ENCODE measurements at regions not wholly inside any gene's neighbourhood (a gene's known extent, or its start where the extent isn't known, plus 50 kb on each side); places are given as distances from the start of the nearest gene placed in this dataset.

DNA sequence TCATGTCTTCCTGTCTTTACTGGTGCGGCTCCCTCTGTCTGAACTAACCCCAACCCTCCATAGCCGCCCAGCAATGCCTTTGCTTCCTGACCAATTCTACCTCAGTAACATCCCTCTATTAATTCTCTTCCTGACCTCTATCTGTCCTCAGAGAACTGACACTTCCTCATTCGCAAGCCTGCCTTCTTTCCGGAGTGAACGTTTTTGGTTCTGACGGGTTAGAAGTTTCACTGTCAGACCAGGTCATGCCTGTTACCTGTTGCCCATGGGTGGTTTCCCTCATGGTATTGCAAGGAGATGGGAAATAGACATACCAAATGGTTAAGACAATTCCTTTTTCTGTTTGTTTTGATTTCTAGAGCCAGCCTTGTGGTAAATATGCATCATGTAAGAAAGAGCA lies 453.4 kb upstream of the SLC14A2 start:
- DNase-seq: peak in 2 of 3 donors; percentile 29 to 44
- no peaks in the 10 kb centered on the region for H3K27me3 ChIP-seq (replicated peaks in 2 of 5; ENCODE audit: control insufficient read depth in 4 of 5, insufficient read depth in 5 of 5, low read length in 4 of 5)
- H3K36me3 ChIP-seq (ENCODE audit: control insufficient read depth in 4 of 4, insufficient read depth in 4 of 4, low read length in 3 of 4): no peaks in the 10 kb centered on the region
- 80% methylated on average over 2 of the region's 6 CpGs for WGBS (ENCODE audit: insufficient coverage)
- CTCF ChIA-PET: no interaction called here
- no peak overlapping the region for H3K4me3 ChIP-seq (ENCODE audit: control insufficient read depth in 1 of 7, extremely low read depth in 1 of 7, insufficient read depth in 4 of 7, low read depth in 2 of 7, low read length in 6 of 7)
- POLR2A ChIA-PET: no interaction called here
- H3K27ac ChIP-seq (ENCODE audit: insufficient read depth in 1 of 2, low read depth in 1 of 2, low read length in 2 of 2, poor library complexity in 1 of 2, severe bottlenecking in 2 of 2): no peak overlapping the region
- H3K9me3 ChIP-seq (ENCODE audit: control extremely low read depth in 1 of 5, control insufficient read depth in 4 of 5, insufficient read depth in 2 of 5, low read depth in 1 of 5, low read length in 4 of 5): no peaks in the 10 kb centered on the region
- H3K4me1 ChIP-seq (ENCODE audit: control extremely low read depth in 1 of 4, control insufficient read depth in 4 of 4, insufficient read depth in 4 of 4, low read length in 3 of 4): peaks cover 2 to 5% (median 3%) of the 10 kb centered on the region in 4 experiments

DNA sequence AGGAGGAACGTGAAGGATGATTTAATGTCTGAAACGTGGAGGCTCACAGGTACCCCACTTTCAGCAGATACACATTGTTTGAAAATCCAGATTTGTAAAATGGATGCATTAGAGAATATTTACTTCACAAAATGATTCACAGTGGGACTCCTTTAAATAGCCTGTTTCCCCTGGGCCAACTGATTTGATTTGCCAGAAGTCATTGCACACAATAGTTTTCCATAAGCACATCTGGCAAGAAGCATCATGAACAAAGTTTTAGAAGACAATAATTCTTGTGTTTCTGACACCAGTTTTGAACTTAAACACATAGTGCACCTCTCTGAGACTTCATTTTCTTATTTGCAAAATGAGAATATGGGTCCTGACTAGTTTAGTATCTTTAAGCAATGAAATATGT lies 451.4 kb upstream of the SLC14A2 start:
- Histone ChIP-seq H3K4me3 (ENCODE audit: control insufficient read depth in 1 of 7, extremely low read depth in 1 of 7, insufficient read depth in 4 of 7, low read depth in 2 of 7, low read length in 6 of 7) (no peak overlapping the region), H3K9me3 (ENCODE audit: control extremely low read depth in 1 of 5, control insufficient read depth in 4 of 5, insufficient read depth in 2 of 5, low read depth in 1 of 5, low read length in 4 of 5) (no peaks in the 10 kb centered on the region), H3K36me3 (ENCODE audit: control insufficient read depth in 4 of 4, insufficient read depth in 4 of 4, low read length in 3 of 4) (no peaks in the 10 kb centered on the region), H3K27me3 (replicated peaks in 2 of 5; ENCODE audit: control insufficient read depth in 4 of 5, insufficient read depth in 5 of 5, low read length in 4 of 5) (no peaks in the 10 kb centered on the region), H3K4me1 (ENCODE audit: control extremely low read depth in 1 of 4, control insufficient read depth in 4 of 4, insufficient read depth in 4 of 4, low read length in 3 of 4) (peaks cover 2 to 5% (median 3%) of the 10 kb centered on the region in 4 experiments), H3K27ac (ENCODE audit: insufficient read depth in 1 of 2, low read depth in 1 of 2, low read length in 2 of 2, poor library complexity in 1 of 2, severe bottlenecking in 2 of 2) (no peak overlapping the region)
- no CpG with 5 or more reads among the region's 2 CpGs for WGBS (ENCODE audit: insufficient coverage)
- no peak for DNase-seq
- ChIA-PET POLR2A (no interaction called here), CTCF (no interaction called here)

DNA sequence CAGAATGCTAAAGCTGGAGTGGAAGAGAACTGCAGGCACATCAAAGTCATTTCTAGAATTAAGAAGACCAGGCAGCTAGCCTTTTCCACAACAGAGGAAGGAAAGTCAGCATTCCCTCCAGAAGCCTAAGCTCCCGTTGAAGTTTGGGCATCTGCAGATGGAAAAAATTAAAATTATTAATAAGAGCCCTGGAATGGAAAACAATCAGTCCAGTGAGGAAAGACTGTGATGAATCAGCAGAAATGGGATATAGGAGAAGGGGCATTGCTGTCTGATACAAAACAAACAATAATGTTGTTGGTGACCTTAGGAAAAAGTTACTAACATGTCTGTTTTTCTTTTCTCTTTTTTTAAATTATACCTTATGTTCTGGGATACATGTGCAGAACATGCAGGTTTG lies 450.7 kb upstream of the SLC14A2 start:
- Histone ChIP-seq H3K9me3 (ENCODE audit: control extremely low read depth in 1 of 5, control insufficient read depth in 4 of 5, insufficient read depth in 2 of 5, low read depth in 1 of 5, low read length in 4 of 5) (no peaks in the 10 kb centered on the region), H3K36me3 (ENCODE audit: control insufficient read depth in 4 of 4, insufficient read depth in 4 of 4, low read length in 3 of 4) (no peaks in the 10 kb centered on the region), H3K27me3 (replicated peaks in 2 of 5; ENCODE audit: control insufficient read depth in 4 of 5, insufficient read depth in 5 of 5, low read length in 4 of 5) (no peaks in the 10 kb centered on the region), H3K4me1 (ENCODE audit: control extremely low read depth in 1 of 4, control insufficient read depth in 4 of 4, insufficient read depth in 4 of 4, low read length in 3 of 4) (peaks cover 2 to 5% (median 3%) of the 10 kb centered on the region in 4 experiments), H3K4me3 (ENCODE audit: control insufficient read depth in 1 of 7, extremely low read depth in 1 of 7, insufficient read depth in 4 of 7, low read depth in 2 of 7, low read length in 6 of 7) (no peak overlapping the region), H3K27ac (ENCODE audit: insufficient read depth in 1 of 2, low read depth in 1 of 2, low read length in 2 of 2, poor library complexity in 1 of 2, severe bottlenecking in 2 of 2) (no peak overlapping the region)
- ChIA-PET CTCF (interaction anchor here (0.7 kb wide), 1 partner anchor 43 kb away, joined by 3 read pairs; no protein-coding TSS in a partner anchor), POLR2A (no interaction called here)
- WGBS (ENCODE audit: insufficient coverage): no CpG with 5 or more reads among the region's 1 CpG
- DNase-seq: no peak

DNA sequence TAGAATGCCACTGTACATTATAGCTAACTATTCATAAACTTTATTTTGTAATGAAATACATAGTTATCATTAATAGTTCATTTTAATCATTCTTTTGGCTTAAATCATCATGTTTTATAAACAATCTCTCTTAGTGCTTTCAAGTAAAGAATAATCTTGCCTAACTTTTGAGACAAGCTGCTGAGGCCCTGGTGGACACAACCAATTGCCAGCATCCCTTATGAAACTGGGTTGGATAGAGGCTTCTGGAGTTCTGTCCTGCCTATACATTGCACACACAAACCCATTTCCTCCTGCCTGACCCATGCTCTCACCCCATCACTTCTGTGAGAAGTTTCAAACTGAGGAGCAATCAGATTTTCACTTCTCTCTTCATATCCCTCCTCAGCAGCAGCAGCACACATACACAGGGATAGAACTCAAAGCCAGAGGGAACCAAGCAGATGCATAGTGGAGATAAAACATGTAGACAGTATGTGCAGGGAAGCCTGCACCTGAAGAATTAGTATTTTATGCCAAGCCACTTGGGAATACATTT lies 450.0 kb upstream of the SLC14A2 start:
- peaks cover 2 to 5% (median 3%) of the 10 kb centered on the region in 4 experiments for H3K4me1 ChIP-seq (ENCODE audit: control extremely low read depth in 1 of 4, control insufficient read depth in 4 of 4, insufficient read depth in 4 of 4, low read length in 3 of 4)
- H3K4me3 ChIP-seq (ENCODE audit: control insufficient read depth in 1 of 7, extremely low read depth in 1 of 7, insufficient read depth in 4 of 7, low read depth in 2 of 7, low read length in 6 of 7): no peak overlapping the region
- CTCF ChIA-PET: no interaction called here
- no peak for DNase-seq
- no peaks in the 10 kb centered on the region for H3K9me3 ChIP-seq (ENCODE audit: control extremely low read depth in 1 of 5, control insufficient read depth in 4 of 5, insufficient read depth in 2 of 5, low read depth in 1 of 5, low read length in 4 of 5)
- POLR2A ChIA-PET: no interaction called here
- H3K36me3 ChIP-seq (ENCODE audit: control insufficient read depth in 4 of 4, insufficient read depth in 4 of 4, low read length in 3 of 4): no peaks in the 10 kb centered on the region
- no peaks in the 10 kb centered on the region for H3K27me3 ChIP-seq (replicated peaks in 2 of 5; ENCODE audit: control insufficient read depth in 4 of 5, insufficient read depth in 5 of 5, low read length in 4 of 5)
- H3K27ac ChIP-seq (ENCODE audit: insufficient read depth in 1 of 2, low read depth in 1 of 2, low read length in 2 of 2, poor library complexity in 1 of 2, severe bottlenecking in 2 of 2): no peak overlapping the region

GRCh38 chr18:45165871-45166270 lies 449.4 kb upstream of the SLC14A2 start:
- ChIA-PET POLR2A (no interaction called here), CTCF (no interaction called here)
- WGBS (ENCODE audit: insufficient coverage): 92% methylated on average over 2 of the region's 3 CpGs

DNA sequence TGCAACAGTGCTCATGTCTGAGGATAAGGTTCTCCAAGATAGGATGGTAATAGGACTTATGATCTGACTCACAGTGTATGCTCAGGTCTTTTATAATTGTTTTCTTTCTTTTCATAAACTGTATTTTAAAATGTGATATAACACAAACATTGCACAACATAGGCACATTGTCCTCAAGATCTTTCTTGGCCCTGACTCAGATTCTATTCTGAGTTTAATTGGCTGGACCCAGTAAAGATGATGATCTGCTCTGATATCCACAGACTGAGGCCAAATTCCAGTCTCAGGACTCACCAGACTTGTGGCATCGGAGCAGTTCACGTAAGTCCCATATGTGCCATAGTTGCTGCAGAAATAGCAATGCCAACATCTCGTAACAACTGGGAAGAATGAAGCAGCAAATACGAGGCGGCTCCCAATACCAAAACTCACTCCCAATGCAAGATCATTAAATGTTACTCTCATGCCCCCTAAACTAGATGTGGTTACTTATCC lies 448.9 kb upstream of the SLC14A2 start:
- CTCF ChIA-PET: no interaction called here
- no peaks in the 10 kb centered on the region for H3K9me3 ChIP-seq (ENCODE audit: control extremely low read depth in 1 of 5, control insufficient read depth in 4 of 5, insufficient read depth in 2 of 5, low read depth in 1 of 5, low read length in 4 of 5)
- no peak overlapping the region for H3K4me3 ChIP-seq (ENCODE audit: control insufficient read depth in 1 of 7, extremely low read depth in 1 of 7, insufficient read depth in 4 of 7, low read depth in 2 of 7, low read length in 6 of 7)
- no peak overlapping the region for H3K27ac ChIP-seq (ENCODE audit: insufficient read depth in 1 of 2, low read depth in 1 of 2, low read length in 2 of 2, poor library complexity in 1 of 2, severe bottlenecking in 2 of 2)
- 100% methylated on average over 3 of the region's 5 CpGs for WGBS (ENCODE audit: insufficient coverage)
- H3K4me1 ChIP-seq (ENCODE audit: control extremely low read depth in 1 of 4, control insufficient read depth in 4 of 4, insufficient read depth in 4 of 4, low read length in 3 of 4): peaks cover 2 to 5% (median 3%) of the 10 kb centered on the region in 4 experiments
- H3K36me3 ChIP-seq (ENCODE audit: control insufficient read depth in 4 of 4, insufficient read depth in 4 of 4, low read length in 3 of 4): no peaks in the 10 kb centered on the region
- POLR2A ChIA-PET: no interaction called here
- DNase-seq: no peak
- H3K27me3 ChIP-seq (replicated peaks in 2 of 5; ENCODE audit: control insufficient read depth in 4 of 5, insufficient read depth in 5 of 5, low read length in 4 of 5): no peaks in the 10 kb centered on the region

More at GRCh38 chr18:45165871-45166270, 449.4 kb upstream of the SLC14A2 start:
- Histone ChIP-seq H3K9me3 (ENCODE audit: control extremely low read depth in 1 of 5, control insufficient read depth in 4 of 5, insufficient read depth in 2 of 5, low read depth in 1 of 5, low read length in 4 of 5) (no peaks in the 10 kb centered on the region), H3K4me3 (ENCODE audit: control insufficient read depth in 1 of 7, extremely low read depth in 1 of 7, insufficient read depth in 4 of 7, low read depth in 2 of 7, low read length in 6 of 7) (no peak overlapping the region), H3K27ac (ENCODE audit: insufficient read depth in 1 of 2, low read depth in 1 of 2, low read length in 2 of 2, poor library complexity in 1 of 2, severe bottlenecking in 2 of 2) (no peak overlapping the region), H3K4me1 (ENCODE audit: control extremely low read depth in 1 of 4, control insufficient read depth in 4 of 4, insufficient read depth in 4 of 4, low read length in 3 of 4) (peaks cover 2 to 5% (median 3%) of the 10 kb centered on the region in 4 experiments), H3K36me3 (ENCODE audit: control insufficient read depth in 4 of 4, insufficient read depth in 4 of 4, low read length in 3 of 4) (no peaks in the 10 kb centered on the region), H3K27me3 (replicated peaks in 2 of 5; ENCODE audit: control insufficient read depth in 4 of 5, insufficient read depth in 5 of 5, low read length in 4 of 5) (no peaks in the 10 kb centered on the region)
- no peak for DNase-seq

DNA sequence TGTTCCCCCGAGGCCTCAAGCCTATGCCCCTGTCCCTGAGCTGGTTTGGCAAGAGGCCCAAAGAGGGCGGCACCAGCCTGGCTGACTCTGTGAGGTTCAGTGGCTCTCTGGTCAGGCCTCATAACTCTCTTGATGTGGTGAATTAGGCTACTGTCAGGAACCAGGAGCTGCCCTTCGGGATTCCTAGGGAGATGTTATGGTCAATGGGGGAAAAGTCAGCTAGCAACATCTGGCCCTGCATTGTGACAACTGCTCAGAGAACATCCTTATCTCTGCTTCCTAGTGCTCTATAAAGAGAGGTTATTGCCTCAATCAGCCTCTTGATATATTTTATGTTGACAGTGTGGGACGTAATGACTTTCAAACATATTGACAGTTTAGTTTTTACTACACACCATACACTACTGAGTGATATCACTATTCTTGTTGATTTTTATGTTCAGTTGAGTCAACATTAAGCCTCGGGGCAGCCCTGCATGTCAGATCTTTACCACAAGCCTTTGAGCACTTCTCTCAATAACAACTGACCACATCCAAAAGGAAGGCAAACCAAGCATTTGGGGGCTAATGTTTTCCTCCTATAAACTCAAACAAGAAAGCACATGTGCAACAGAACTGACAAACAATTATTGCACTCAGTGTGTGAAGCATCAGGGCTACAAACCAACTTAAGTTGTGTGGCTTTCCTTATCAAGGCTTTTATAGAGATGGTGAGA lies 448.3 kb upstream of the SLC14A2 start:
- ChIA-PET CTCF (no interaction called here), POLR2A (no interaction called here)
- Histone ChIP-seq H3K4me1 (ENCODE audit: control extremely low read depth in 1 of 4, control insufficient read depth in 4 of 4, insufficient read depth in 4 of 4, low read length in 3 of 4) (no peaks in the 10 kb centered on the region), H3K27me3 (replicated peaks in 2 of 5; ENCODE audit: control insufficient read depth in 4 of 5, insufficient read depth in 5 of 5, low read length in 4 of 5) (no peaks in the 10 kb centered on the region), H3K27ac (ENCODE audit: insufficient read depth in 1 of 2, low read depth in 1 of 2, low read length in 2 of 2, poor library complexity in 1 of 2, severe bottlenecking in 2 of 2) (no peak overlapping the region), H3K4me3 (ENCODE audit: control insufficient read depth in 1 of 7, extremely low read depth in 1 of 7, insufficient read depth in 4 of 7, low read depth in 2 of 7, low read length in 6 of 7) (no peak overlapping the region), H3K9me3 (ENCODE audit: control extremely low read depth in 1 of 5, control insufficient read depth in 4 of 5, insufficient read depth in 2 of 5, low read depth in 1 of 5, low read length in 4 of 5) (no peaks in the 10 kb centered on the region), H3K36me3 (ENCODE audit: control insufficient read depth in 4 of 4, insufficient read depth in 4 of 4, low read length in 3 of 4) (no peaks in the 10 kb centered on the region)
- 60% methylated on average over 2 of the region's 5 CpGs for WGBS (ENCODE audit: insufficient coverage)
- DNase-seq: no peak
